ENCODE measurements at regions not wholly inside any gene's neighbourhood (a gene's known extent, or its start where the extent isn't known, plus 50 kb on each side); places are given as distances from the start of the nearest gene placed in this dataset.

DNA sequence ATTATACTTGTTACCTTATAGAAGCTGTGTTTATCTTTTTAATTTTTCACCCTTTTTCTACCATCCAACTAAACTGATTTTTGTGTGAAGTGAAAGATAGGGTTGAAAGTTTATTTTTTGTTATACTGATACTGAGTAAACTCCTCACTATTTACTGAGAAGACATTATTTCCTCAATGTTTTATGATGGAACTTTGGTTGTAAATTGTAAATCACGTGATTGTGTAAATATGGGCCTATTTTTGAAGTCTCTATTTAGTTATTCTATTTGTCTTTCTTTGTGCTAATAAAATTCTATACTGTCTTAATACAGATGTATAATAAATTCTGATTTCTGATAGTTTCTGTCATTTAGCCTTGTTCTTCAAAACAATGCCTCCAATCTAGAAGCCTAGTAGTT is 697.2 kb upstream of the SLC8A1 start:
- TF ChIP-seq, protein P1, sequence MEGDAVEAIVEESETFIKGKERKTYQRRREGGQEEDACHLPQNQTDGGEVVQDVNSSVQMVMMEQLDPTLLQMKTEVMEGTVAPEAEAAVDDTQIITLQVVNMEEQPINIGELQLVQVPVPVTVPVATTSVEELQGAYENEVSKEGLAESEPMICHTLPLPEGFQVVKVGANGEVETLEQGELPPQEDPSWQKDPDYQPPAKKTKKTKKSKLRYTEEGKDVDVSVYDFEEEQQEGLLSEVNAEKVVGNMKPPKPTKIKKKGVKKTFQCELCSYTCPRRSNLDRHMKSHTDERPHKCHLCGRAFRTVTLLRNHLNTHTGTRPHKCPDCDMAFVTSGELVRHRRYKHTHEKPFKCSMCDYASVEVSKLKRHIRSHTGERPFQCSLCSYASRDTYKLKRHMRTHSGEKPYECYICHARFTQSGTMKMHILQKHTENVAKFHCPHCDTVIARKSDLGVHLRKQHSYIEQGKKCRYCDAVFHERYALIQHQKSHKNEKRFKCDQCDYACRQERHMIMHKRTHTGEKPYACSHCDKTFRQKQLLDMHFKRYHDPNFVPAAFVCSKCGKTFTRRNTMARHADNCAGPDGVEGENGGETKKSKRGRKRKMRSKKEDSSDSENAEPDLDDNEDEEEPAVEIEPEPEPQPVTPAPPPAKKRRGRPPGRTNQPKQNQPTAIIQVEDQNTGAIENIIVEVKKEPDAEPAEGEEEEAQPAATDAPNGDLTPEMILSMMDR (IDR thresholded peaks at IDR 0.05), result no peak
- no peak for TF ChIP-seq POLR2A (IDR thresholded peaks at IDR 0.05)
